ENCODE measurements at regions not wholly inside any gene's neighbourhood (a gene's known extent, or its start where the extent isn't known, plus 50 kb on each side); places are given as distances from the start of the nearest gene placed in this dataset.

GRCh38 chr1:98459486-98459870, 202.0 kb upstream of the SNX7 start:
- no peak for TF ChIP-seq CTCF (IDR thresholded peaks at IDR 0.05; ENCODE audit: low read depth, low read length)
- H3K9me3 ChIP-seq (ENCODE audit: low read depth), result no peaks in the 10 kb centered on the region
- no peaks in the 10 kb centered on the region for H3K27me3 ChIP-seq
- H3K36me3 ChIP-seq, result no peaks in the 10 kb centered on the region
- no peak for DNase-seq (ENCODE audit: low read depth in 1 of 2, low spot score in 1 of 2)
- no peaks in the 10 kb centered on the region for H3K4me1 ChIP-seq (ENCODE audit: low read depth)
- H3K4me3 ChIP-seq, result no peak overlapping the region
- H3K27ac ChIP-seq, result no peak overlapping the region

DNA sequence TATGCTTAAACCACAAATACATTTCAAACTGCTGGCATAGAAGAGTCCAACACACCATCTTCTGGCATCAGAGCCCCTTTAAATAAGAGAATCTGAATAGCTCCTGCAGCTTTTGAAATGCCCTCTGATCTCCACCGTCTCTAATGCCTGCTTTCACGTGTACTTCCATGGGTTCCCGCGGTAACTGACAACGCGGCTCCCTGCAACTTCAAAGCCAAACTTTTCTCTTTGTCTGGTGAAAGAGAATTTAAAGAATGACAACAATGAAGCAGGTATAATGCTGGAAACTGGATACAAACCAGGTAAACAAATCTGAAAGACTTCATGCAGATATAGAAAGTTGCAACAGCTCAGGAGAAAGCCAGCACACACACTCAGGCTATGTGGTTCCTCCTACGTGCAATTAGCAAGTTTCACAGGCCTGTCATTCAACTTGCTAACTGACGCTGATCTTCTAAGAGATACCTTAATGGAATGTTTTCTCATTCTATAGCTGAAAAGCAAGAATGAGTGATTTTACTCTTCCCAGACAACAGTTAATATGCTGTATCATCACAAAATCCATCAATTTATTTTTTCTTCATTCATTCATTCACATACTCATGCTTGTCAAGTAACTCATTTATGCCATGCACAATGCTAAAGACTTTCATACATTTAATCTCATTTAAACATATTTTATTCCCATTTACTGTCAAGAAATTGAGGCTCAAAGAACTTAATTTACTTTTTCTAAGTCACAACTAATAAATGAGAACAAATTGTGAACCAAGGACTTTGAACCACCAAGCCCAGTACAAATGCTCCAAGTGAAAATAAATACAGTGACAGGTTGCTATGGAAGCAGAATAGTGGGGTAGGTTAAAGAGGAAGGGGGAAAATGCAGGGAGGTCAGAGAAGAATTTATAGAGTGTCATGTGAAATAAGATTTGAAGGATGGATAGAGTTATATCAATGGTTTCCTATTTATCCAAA, 202.7 kb upstream of the SNX7 start:
- H3K4me1 ChIP-seq (ENCODE audit: low read depth), result no peaks in the 10 kb centered on the region
- no peaks in the 10 kb centered on the region for H3K27me3 ChIP-seq
- no peak overlapping the region for H3K27ac ChIP-seq
- no peaks in the 10 kb centered on the region for H3K9me3 ChIP-seq (ENCODE audit: low read depth)
- H3K4me3 ChIP-seq, result no peak overlapping the region
- no peak for TF ChIP-seq CTCF (IDR thresholded peaks at IDR 0.05; ENCODE audit: low read depth, low read length)
- DNase-seq (ENCODE audit: low read depth in 1 of 2, low spot score in 1 of 2), result peak in 1 of 2 donors; percentile 2
- H3K36me3 ChIP-seq, result no peaks in the 10 kb centered on the region

GRCh38 chr1:98457248-98457647, 204.3 kb upstream of the SNX7 start:
- no peak for DNase-seq (ENCODE audit: low read depth in 1 of 2, low spot score in 1 of 2)
- H3K27me3 ChIP-seq, result no peaks in the 10 kb centered on the region
- no peak for TF ChIP-seq CTCF (IDR thresholded peaks at IDR 0.05; ENCODE audit: low read depth, low read length)
- no peak overlapping the region for H3K4me3 ChIP-seq
- H3K36me3 ChIP-seq, result no peaks in the 10 kb centered on the region
- no peak overlapping the region for H3K27ac ChIP-seq
- no peaks in the 10 kb centered on the region for H3K4me1 ChIP-seq (ENCODE audit: low read depth)
- no peaks in the 10 kb centered on the region for H3K9me3 ChIP-seq (ENCODE audit: low read depth)

DNA sequence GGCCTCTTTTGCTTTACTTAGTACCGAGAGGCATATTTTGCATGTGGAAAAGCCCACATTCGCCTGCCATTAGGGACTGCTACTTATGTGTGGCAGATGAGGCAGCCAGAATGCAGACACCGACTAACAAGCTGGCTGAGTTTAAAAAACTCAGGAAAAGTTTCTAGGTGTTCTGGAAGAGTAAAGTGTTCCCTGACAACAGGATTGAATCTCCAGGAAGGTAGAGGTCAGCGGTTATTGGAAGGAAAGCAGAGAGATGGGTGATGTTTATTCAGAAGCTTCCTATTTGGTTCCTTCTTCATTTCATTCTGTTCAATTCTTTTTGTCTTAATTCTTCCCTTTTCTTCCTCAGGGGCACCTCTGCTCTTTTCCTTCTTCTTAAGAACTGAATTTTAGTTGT, 206.9 kb upstream of the SNX7 start:
- Histone ChIP-seq H3K4me1 (ENCODE audit: low read depth) (no peaks in the 10 kb centered on the region), H3K27ac (no peak overlapping the region), H3K4me3 (no peak overlapping the region), H3K36me3 (no peaks in the 10 kb centered on the region), H3K9me3 (ENCODE audit: low read depth) (no peaks in the 10 kb centered on the region), H3K27me3 (no peaks in the 10 kb centered on the region)
- no peak for DNase-seq (ENCODE audit: low read depth in 1 of 2, low spot score in 1 of 2)
- no peak for TF ChIP-seq CTCF (IDR thresholded peaks at IDR 0.05; ENCODE audit: low read depth, low read length)

DNA sequence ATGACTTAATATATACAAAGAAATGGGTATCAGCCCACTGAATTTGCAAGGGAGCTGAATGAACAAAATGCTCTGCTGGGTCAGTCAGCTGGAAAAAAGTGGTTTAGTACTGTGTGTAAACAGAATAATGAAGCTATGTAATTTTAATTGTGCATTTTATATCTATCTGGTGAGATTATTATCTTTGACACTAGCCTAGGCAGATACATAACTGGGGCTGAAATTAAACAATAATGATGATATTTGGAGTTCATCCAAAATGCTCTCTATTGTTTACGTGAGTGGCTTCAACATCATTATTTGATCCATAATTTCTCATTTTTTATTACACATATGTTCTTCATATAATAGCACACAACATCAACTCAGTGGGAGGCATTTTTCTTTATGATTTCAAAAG, 208.5 kb upstream of the SNX7 start:
- H3K4me3 ChIP-seq, result no peak overlapping the region
- no peaks in the 10 kb centered on the region for H3K9me3 ChIP-seq (ENCODE audit: low read depth)
- H3K36me3 ChIP-seq, result no peaks in the 10 kb centered on the region
- no peak overlapping the region for H3K27ac ChIP-seq
- no peak for DNase-seq (ENCODE audit: low read depth in 1 of 2, low spot score in 1 of 2)
- H3K27me3 ChIP-seq, result no peaks in the 10 kb centered on the region
- no peaks in the 10 kb centered on the region for H3K4me1 ChIP-seq (ENCODE audit: low read depth)
- no peak for TF ChIP-seq CTCF (IDR thresholded peaks at IDR 0.05; ENCODE audit: low read depth, low read length)

Data from cardiac muscle cell (in vitro differentiated cells and primary cell).